ENCODE measurements at regions not wholly inside any gene's neighbourhood (a gene's known extent, or its start where the extent isn't known, plus 50 kb on each side); places are given as distances from the start of the nearest gene placed in this dataset.

DNA sequence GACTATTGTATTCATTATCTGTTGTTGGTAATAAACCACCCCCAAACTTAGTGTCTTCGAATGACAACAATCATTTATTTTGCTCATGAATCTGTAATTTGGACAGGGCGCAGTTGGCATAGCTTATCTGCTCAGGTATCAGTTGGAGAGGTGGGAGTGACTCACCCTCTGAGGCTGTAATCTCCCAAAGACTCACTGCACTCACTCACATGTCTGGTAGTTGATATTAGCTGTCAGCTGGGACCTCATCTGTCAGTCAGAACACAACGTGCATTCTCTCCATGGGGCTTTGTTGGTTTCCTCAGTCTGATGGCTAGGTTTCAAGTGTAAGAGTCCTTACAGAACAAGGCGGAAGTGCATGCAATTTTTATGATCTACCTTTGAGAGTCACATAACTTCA, 183.5 kb upstream of the PRNP start:
- TF ChIP-seq POLR2A (IDR thresholded peaks at IDR 0.05; ENCODE audit: low read depth, low read length) (no peak), TAF1 (IDR thresholded peaks at IDR 0.05; ENCODE audit: low read depth, low read length) (no peak), POLR2AphosphoS5 (IDR thresholded peaks at IDR 0.05; ENCODE audit: low read depth, low read length) (no peak), POU2F2 (IDR thresholded peaks at IDR 0.05; ENCODE audit: low read depth, low read length) (no peak), SPI1 (IDR thresholded peaks at IDR 0.05; ENCODE audit: low read depth, low read length) (no peak)
